NCI-H2107 treated with DMSO at 0.1 percent for 48 hours (cell line): ENCODE measurements at regions not wholly inside any gene's neighbourhood (a gene's known extent, or its start where the extent isn't known, plus 50 kb on each side); places are given as distances from the start of the nearest gene placed in this dataset.

Experiments used
- DNase-seq: peaks from one replicate; lab custom pipeline; 2025; ENCODE audit not compliant: unreplicated experiment; lab: John Stamatoyannopoulos, UW

- no peak for DNase-seq
These were observed 583.4 kb upstream of the LRRTM1 start for GRCh38 chr2:80887841-80888378.

GRCh38 chr2:80874374-80874773 lies 569.8 kb upstream of the LRRTM1 start:
- no peak for DNase-seq

- DNase-seq: no peak
These were observed 565.4 kb upstream of the LRRTM1 start for GRCh38 chr2:80869858-80870438.

- DNase-seq: no peak
These were observed 558.7 kb upstream of the LRRTM1 start for GRCh38 chr2:80863147-80863714.

- DNase-seq: no peak
These were observed 554.4 kb upstream of the LRRTM1 start for GRCh38 chr2:80858965-80859364.

- DNase-seq: no peak
These were observed 551.7 kb upstream of the LRRTM1 start for GRCh38 chr2:80856227-80856626.

GRCh38 chr2:80854831-80855230 lies 550.3 kb upstream of the LRRTM1 start:
- no peak for DNase-seq

GRCh38 chr2:80852808-80853139 lies 548.2 kb upstream of the LRRTM1 start:
- DNase-seq: no peak

GRCh38 chr2:80852079-80852807 lies 547.7 kb upstream of the LRRTM1 start:
- DNase-seq: no peak

- no peak for DNase-seq
These were observed 526.3 kb upstream of the LRRTM1 start for GRCh38 chr2:80830891-80831290.

GRCh38 chr2:80822999-80823398 lies 518.4 kb upstream of the LRRTM1 start:
- no peak for DNase-seq

GRCh38 chr2:80815259-80815658 lies 510.7 kb upstream of the LRRTM1 start:
- DNase-seq: no peak

- DNase-seq: no peak
These were observed 482.0 kb upstream of the LRRTM1 start for GRCh38 chr2:80786584-80786983.

- DNase-seq: no peak
These were observed 474.2 kb upstream of the LRRTM1 start for GRCh38 chr2:80778704-80779103.

GRCh38 chr2:80748592-80748991 lies 444.0 kb upstream of the LRRTM1 start:
- DNase-seq: no peak

GRCh38 chr2:80737047-80737446 lies 432.5 kb upstream of the LRRTM1 start:
- no peak for DNase-seq

- DNase-seq: no peak
These were observed 420.4 kb upstream of the LRRTM1 start for GRCh38 chr2:80725001-80725400.

GRCh38 chr2:80722803-80723202 lies 418.3 kb upstream of the LRRTM1 start:
- DNase-seq: no peak

GRCh38 chr2:80719607-80720006 lies 415.1 kb upstream of the LRRTM1 start:
- DNase-seq: no peak

GRCh38 chr2:80715433-80715832 lies 410.9 kb upstream of the LRRTM1 start:
- DNase-seq: no peak

- DNase-seq: no peak
These were observed 407.4 kb upstream of the LRRTM1 start for GRCh38 chr2:80711915-80712314.

- no peak for DNase-seq
These were observed 402.4 kb upstream of the LRRTM1 start for GRCh38 chr2:80706951-80707350.
